ENCODE measurements at regions not wholly inside any gene's neighbourhood (a gene's known extent, or its start where the extent isn't known, plus 50 kb on each side); places are given as distances from the start of the nearest gene placed in this dataset.

DNA sequence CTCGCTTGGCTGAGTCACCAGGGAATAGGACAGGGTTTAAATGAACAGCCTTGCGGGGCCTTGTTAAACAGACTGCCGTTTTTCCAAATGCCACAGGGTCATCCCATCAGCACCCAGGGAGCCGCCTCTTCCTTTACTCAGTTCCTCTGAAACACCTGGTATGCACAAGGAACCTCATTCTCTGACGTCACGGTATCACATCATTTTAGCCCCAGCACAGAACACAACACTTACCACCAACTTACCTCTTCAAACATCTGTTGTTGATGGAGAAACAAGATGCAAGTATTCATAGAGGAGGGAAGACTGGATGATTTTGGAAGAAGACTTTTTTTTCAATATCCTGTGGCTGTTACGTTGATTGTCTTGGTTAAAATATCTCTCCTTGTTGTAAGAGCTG, 535.3 kb upstream of the TMEM132C start:
- DNase-seq (ENCODE audit: low spot score) = no peak
- in situ Hi-C loops (cut with MboI; ENCODE audit: low pct_unique_long_range_greater_than_20kb, low sequenced_read_pairs, unreplicated experiment) = no loop called here
- TF ChIP-seq CTCF (IDR thresholded peaks at IDR 0.05; ENCODE audit: extremely low read depth, insufficient read depth, missing control alignments) = no peak

DNA sequence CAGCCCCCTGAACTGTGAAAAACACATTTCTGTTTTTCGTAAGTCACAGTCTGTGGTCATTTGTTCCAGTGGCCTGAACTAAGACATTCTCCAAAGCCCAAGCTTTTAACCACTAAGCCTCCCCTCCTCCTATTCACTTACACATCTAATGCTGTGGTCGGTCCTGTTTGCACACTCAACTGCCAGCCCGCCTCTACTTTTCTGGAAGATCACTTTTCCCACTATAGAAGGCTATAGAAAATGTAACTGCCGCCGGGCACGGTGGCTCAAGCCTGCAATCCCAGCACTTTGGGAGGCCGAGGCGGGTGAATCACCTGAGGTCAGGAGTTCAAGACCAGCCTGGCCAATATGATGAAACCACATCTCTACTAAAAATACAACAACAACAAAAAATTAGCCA, 524.7 kb upstream of the TMEM132C start:
- DNase-seq (ENCODE audit: low spot score) = no peak
- TF ChIP-seq CTCF (IDR thresholded peaks at IDR 0.05; ENCODE audit: extremely low read depth, insufficient read depth, missing control alignments) = no peak
- in situ Hi-C loops (cut with MboI; ENCODE audit: low pct_unique_long_range_greater_than_20kb, low sequenced_read_pairs, unreplicated experiment) = no loop called here

- in situ Hi-C loops (cut with MboI; ENCODE audit: low pct_unique_long_range_greater_than_20kb, low sequenced_read_pairs, unreplicated experiment) = no loop called here
- DNase-seq (ENCODE audit: low spot score) = no peak
- TF ChIP-seq CTCF (IDR thresholded peaks at IDR 0.05; ENCODE audit: extremely low read depth, insufficient read depth, missing control alignments) = no peak
Measured at GRCh38 chr12:127745469-127746212, 521.3 kb upstream of the TMEM132C start.

DNA sequence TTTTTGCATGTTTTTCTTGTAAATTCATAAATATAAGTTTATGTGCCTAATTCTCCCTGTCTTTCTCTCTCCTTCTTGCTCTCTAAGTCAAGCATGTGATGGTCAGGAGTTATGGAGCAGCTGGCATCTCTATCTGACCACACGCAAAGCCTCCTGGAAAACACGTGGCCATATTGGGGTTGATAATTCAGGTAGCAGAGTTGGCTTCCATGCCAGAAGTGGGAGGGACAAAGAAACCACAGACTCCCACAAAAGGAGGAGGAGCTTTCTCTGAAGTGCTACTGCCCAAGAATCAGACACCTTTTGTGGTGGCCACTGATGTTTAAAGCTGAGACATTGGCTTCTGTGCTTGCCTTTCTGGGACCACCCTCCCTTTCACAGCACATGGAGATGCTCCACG, 517.6 kb upstream of the TMEM132C start:
- no peak for DNase-seq (ENCODE audit: low spot score)
- in situ Hi-C loops (cut with MboI; ENCODE audit: low pct_unique_long_range_greater_than_20kb, low sequenced_read_pairs, unreplicated experiment) = no loop called here
- no peak for TF ChIP-seq CTCF (IDR thresholded peaks at IDR 0.05; ENCODE audit: extremely low read depth, insufficient read depth, missing control alignments)

GRCh38 chr12:127750076-127750840, 516.7 kb upstream of the TMEM132C start:
- in situ Hi-C loops (cut with MboI; ENCODE audit: low pct_unique_long_range_greater_than_20kb, low sequenced_read_pairs, unreplicated experiment) = no loop called here
- no peak for TF ChIP-seq CTCF (IDR thresholded peaks at IDR 0.05; ENCODE audit: extremely low read depth, insufficient read depth, missing control alignments)
- no peak for DNase-seq (ENCODE audit: low spot score)

DNA sequence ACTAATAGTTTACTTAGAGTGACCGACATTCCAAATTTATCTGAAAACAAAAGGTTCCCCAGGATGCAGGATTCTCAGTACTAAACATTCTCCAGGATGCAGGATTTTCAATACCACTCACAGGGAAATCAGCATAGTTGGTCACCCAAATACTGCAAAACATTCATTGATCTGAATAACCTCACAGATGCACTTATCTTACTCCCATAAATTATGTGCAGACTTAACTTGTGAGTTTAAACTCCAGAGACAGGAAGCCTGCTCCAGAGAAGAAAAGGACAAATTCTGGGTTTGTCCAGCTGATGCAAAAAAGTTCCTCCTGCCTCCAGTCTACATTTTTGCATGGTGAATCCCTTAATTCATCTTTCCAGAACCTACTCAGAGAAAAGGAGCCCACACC, 514.2 kb upstream of the TMEM132C start:
- in situ Hi-C loops (cut with MboI; ENCODE audit: low pct_unique_long_range_greater_than_20kb, low sequenced_read_pairs, unreplicated experiment) = no loop called here
- no peak for TF ChIP-seq CTCF (IDR thresholded peaks at IDR 0.05; ENCODE audit: extremely low read depth, insufficient read depth, missing control alignments)
- DNase-seq (ENCODE audit: low spot score) = no peak

All from GM13977 (cell line).